ENCODE measurements at regions not wholly inside any gene's neighbourhood (a gene's known extent, or its start where the extent isn't known, plus 50 kb on each side); places are given as distances from the start of the nearest gene placed in this dataset.
"Not testable (repeated sequence)": the region's sequence is repeated elsewhere in the genome, so short reads cannot be mapped to it uniquely, and the experiment has no call there.

GRCh38 chr11:45411228-45411946 is 125.2 kb upstream of the SYT13 start:
- peaks cover 38% of the 10 kb centered on the region for H3K27me3 Mint-ChIP-seq
- no peak overlapping the region for H3K27ac Mint-ChIP-seq
- no peaks in the 10 kb centered on the region for H3K4me1 Mint-ChIP-seq (ENCODE audit: low read depth)

GRCh38 chr11:45410391-45411227 is 124.5 kb upstream of the SYT13 start:
- Mint-ChIP-seq H3K27me3 (peaks cover 38% of the 10 kb centered on the region), H3K36me3 (ENCODE audit: low read depth) (no peaks in the 10 kb centered on the region), H3K9me3 (no peaks in the 10 kb centered on the region), H3K4me3 (no peak overlapping the region), H3K4me1 (ENCODE audit: low read depth) (no peaks in the 10 kb centered on the region), H3K27ac (no peak overlapping the region)

More at GRCh38 chr11:45411228-45411946, 125.2 kb upstream of the SYT13 start:
- H3K9me3 Mint-ChIP-seq: no peaks in the 10 kb centered on the region
- H3K36me3 Mint-ChIP-seq (ENCODE audit: low read depth): no peaks in the 10 kb centered on the region
- H3K4me3 Mint-ChIP-seq: no peak overlapping the region

- H3K27ac Mint-ChIP-seq: no peak overlapping the region
- peaks cover 43% of the 10 kb centered on the region for H3K27me3 Mint-ChIP-seq
- H3K9me3 Mint-ChIP-seq: no peaks in the 10 kb centered on the region
- no peak overlapping the region for H3K4me3 Mint-ChIP-seq
- H3K4me1 Mint-ChIP-seq (ENCODE audit: low read depth): no peaks in the 10 kb centered on the region
- no peaks in the 10 kb centered on the region for H3K36me3 Mint-ChIP-seq (ENCODE audit: low read depth)
Observed at GRCh38 chr11:45409587-45409986, 123.4 kb upstream of the SYT13 start.

GRCh38 chr11:45407226-45407625 is 121.1 kb upstream of the SYT13 start:
- no peaks in the 10 kb centered on the region for H3K36me3 Mint-ChIP-seq (ENCODE audit: low read depth)
- H3K9me3 Mint-ChIP-seq: no peaks in the 10 kb centered on the region
- no peak overlapping the region for H3K27ac Mint-ChIP-seq
- H3K4me1 Mint-ChIP-seq (ENCODE audit: low read depth): no peaks in the 10 kb centered on the region
- H3K27me3 Mint-ChIP-seq: peaks cover 31% of the 10 kb centered on the region
- no peak overlapping the region for H3K4me3 Mint-ChIP-seq

- Mint-ChIP-seq H3K27me3 (peaks cover 24% of the 10 kb centered on the region), H3K4me1 (ENCODE audit: low read depth) (no peaks in the 10 kb centered on the region), H3K36me3 (ENCODE audit: low read depth) (no peaks in the 10 kb centered on the region), H3K9me3 (no peaks in the 10 kb centered on the region), H3K27ac (no peak overlapping the region), H3K4me3 (no peak overlapping the region)
Observed at GRCh38 chr11:45405916-45406670, 120.0 kb upstream of the SYT13 start.

GRCh38 chr11:45403521-45403920 is 117.4 kb upstream of the SYT13 start:
- H3K27me3 Mint-ChIP-seq: peaks cover 13% of the 10 kb centered on the region
- not testable (repeated sequence) for H3K36me3 Mint-ChIP-seq (ENCODE audit: low read depth); H3K4me3 Mint-ChIP-seq; H3K27ac Mint-ChIP-seq; H3K9me3 Mint-ChIP-seq; H3K4me1 Mint-ChIP-seq (ENCODE audit: low read depth)

GRCh38 chr11:45402049-45402630 is 116.0 kb upstream of the SYT13 start:
- H3K27ac Mint-ChIP-seq: no peak overlapping the region
- H3K4me1 Mint-ChIP-seq (ENCODE audit: low read depth): no peaks in the 10 kb centered on the region
- no peak overlapping the region for H3K4me3 Mint-ChIP-seq
- H3K9me3 Mint-ChIP-seq: no peaks in the 10 kb centered on the region
- H3K27me3 Mint-ChIP-seq: peaks cover 7% of the 10 kb centered on the region
- no peaks in the 10 kb centered on the region for H3K36me3 Mint-ChIP-seq (ENCODE audit: low read depth)

GRCh38 chr11:45400591-45400990 is 114.5 kb upstream of the SYT13 start:
- Mint-ChIP-seq H3K4me1 (ENCODE audit: low read depth) (no peaks in the 10 kb centered on the region), H3K27me3 (peaks cover 7% of the 10 kb centered on the region), H3K4me3 (no peak overlapping the region), H3K36me3 (ENCODE audit: low read depth) (no peaks in the 10 kb centered on the region), H3K27ac (no peak overlapping the region), H3K9me3 (no peaks in the 10 kb centered on the region)

- Mint-ChIP-seq H3K36me3 (ENCODE audit: low read depth) (no peaks in the 10 kb centered on the region), H3K4me1 (ENCODE audit: low read depth) (no peaks in the 10 kb centered on the region), H3K9me3 (no peaks in the 10 kb centered on the region), H3K4me3 (no peak overlapping the region), H3K27me3 (no peaks in the 10 kb centered on the region), H3K27ac (no peak overlapping the region)
Observed at GRCh38 chr11:45399166-45399565, 113.0 kb upstream of the SYT13 start.

GRCh38 chr11:45398325-45398724 is 112.2 kb upstream of the SYT13 start:
- H3K9me3 Mint-ChIP-seq: no peaks in the 10 kb centered on the region
- no peaks in the 10 kb centered on the region for H3K4me1 Mint-ChIP-seq (ENCODE audit: low read depth)
- no peaks in the 10 kb centered on the region for H3K27me3 Mint-ChIP-seq
- H3K27ac Mint-ChIP-seq: no peak overlapping the region
- H3K4me3 Mint-ChIP-seq: no peak overlapping the region
- no peaks in the 10 kb centered on the region for H3K36me3 Mint-ChIP-seq (ENCODE audit: low read depth)

GRCh38 chr11:45396394-45396793 is 110.3 kb upstream of the SYT13 start:
- no peak overlapping the region for H3K4me3 Mint-ChIP-seq
- H3K4me1 Mint-ChIP-seq (ENCODE audit: low read depth): no peaks in the 10 kb centered on the region
- no peaks in the 10 kb centered on the region for H3K9me3 Mint-ChIP-seq
- no peaks in the 10 kb centered on the region for H3K27me3 Mint-ChIP-seq
- no peaks in the 10 kb centered on the region for H3K36me3 Mint-ChIP-seq (ENCODE audit: low read depth)
- H3K27ac Mint-ChIP-seq: no peak overlapping the region

GRCh38 chr11:45395947-45396346 is 109.8 kb upstream of the SYT13 start:
- no peak overlapping the region for H3K4me3 Mint-ChIP-seq
- H3K9me3 Mint-ChIP-seq: no peaks in the 10 kb centered on the region
- no peaks in the 10 kb centered on the region for H3K36me3 Mint-ChIP-seq (ENCODE audit: low read depth)
- H3K4me1 Mint-ChIP-seq (ENCODE audit: low read depth): no peaks in the 10 kb centered on the region
- no peaks in the 10 kb centered on the region for H3K27me3 Mint-ChIP-seq
- H3K27ac Mint-ChIP-seq: no peak overlapping the region

- Mint-ChIP-seq H3K4me3 (no peak overlapping the region), H3K27me3 (no peaks in the 10 kb centered on the region), H3K27ac (no peak overlapping the region), H3K9me3 (no peaks in the 10 kb centered on the region), H3K4me1 (ENCODE audit: low read depth) (no peaks in the 10 kb centered on the region), H3K36me3 (ENCODE audit: low read depth) (no peaks in the 10 kb centered on the region)
Observed at GRCh38 chr11:45395421-45395820, 109.3 kb upstream of the SYT13 start.

GRCh38 chr11:45394294-45395085 is 108.3 kb upstream of the SYT13 start:
- Mint-ChIP-seq H3K36me3 (ENCODE audit: low read depth) (no peaks in the 10 kb centered on the region), H3K4me3 (no peak overlapping the region), H3K4me1 (ENCODE audit: low read depth) (no peaks in the 10 kb centered on the region), H3K27ac (no peak overlapping the region), H3K27me3 (no peaks in the 10 kb centered on the region), H3K9me3 (no peaks in the 10 kb centered on the region)

Data from stimulated activated naive CD8-positive, alpha-beta T cell treated with anti-CD3 and anti-CD28 coated beads, Interleukin-15, Interleukin-2, amounts not matched to agents 100 ng/mL and 50 ng/mL, for 24 hours (primary cell).